ENCODE measurements at regions not wholly inside any gene's neighbourhood (a gene's known extent, or its start where the extent isn't known, plus 50 kb on each side); places are given as distances from the start of the nearest gene placed in this dataset.
"Not testable (repeated sequence)": the region's sequence is repeated elsewhere in the genome, so short reads cannot be mapped to it uniquely, and the experiment has no call there.

- Histone ChIP-seq H4K20me1 (ENCODE audit: insufficient read depth, low read length) (no peaks in the 10 kb centered on the region), H3K4me1 (ENCODE audit: low read length) (no peaks in the 10 kb centered on the region), H3F3A (ENCODE audit: insufficient read depth, low read length) (no peaks in the 10 kb centered on the region), H3K79me2 (ENCODE audit: low read length) (no peaks in the 10 kb centered on the region), H3K27me3 (replicated peaks; ENCODE audit: insufficient read depth, low read length) (no peaks in the 10 kb centered on the region), H3K9me2 (replicated peaks; ENCODE audit: insufficient read depth, low read length) (no peaks in the 10 kb centered on the region), H3K9me3 (replicated peaks; ENCODE audit: insufficient read depth, low read length) (no peaks in the 10 kb centered on the region), H3K36me3 (replicated peaks; ENCODE audit: insufficient read depth, low read length) (no peaks in the 10 kb centered on the region), H3K4me3 (ENCODE audit: low read length) (no peak overlapping the region), H3K4me2 (ENCODE audit: low read depth, low read length) (no peak overlapping the region), H3K9ac (ENCODE audit: low read length) (no peak overlapping the region), H2AFZ (ENCODE audit: low read length) (no peak overlapping the region), H3K27ac (ENCODE audit: low read length) (no peak overlapping the region)
- DNase-seq = no peak
- TF ChIP-seq EZH2phosphoT487 (IDR thresholded peaks at IDR 0.05; ENCODE audit: low read length) = no peak
- TF ChIP-seq EZH2 (optimal IDR thresholded peaks at IDR 0.05; ENCODE audit: low read depth, low read length) = no peak
- TF ChIP-seq CTCF (IDR thresholded peaks at IDR 0.05; ENCODE audit: low read length) = no peak
Measured at GRCh38 chr2:113341191-113341869, 62.6 kb upstream of the PAX8 start.

- DNase-seq = no peak
- Histone ChIP-seq H3K27me3 (replicated peaks; ENCODE audit: insufficient read depth, low read length) (no peaks in the 10 kb centered on the region), H3K79me2 (ENCODE audit: low read length) (no peaks in the 10 kb centered on the region), H2AFZ (ENCODE audit: low read length) (no peak overlapping the region), H3F3A (ENCODE audit: insufficient read depth, low read length) (no peaks in the 10 kb centered on the region), H3K4me1 (ENCODE audit: low read length) (no peaks in the 10 kb centered on the region), H3K36me3 (replicated peaks; ENCODE audit: insufficient read depth, low read length) (no peaks in the 10 kb centered on the region), H3K4me2 (ENCODE audit: low read depth, low read length) (no peak overlapping the region), H3K9me3 (replicated peaks; ENCODE audit: insufficient read depth, low read length) (no peaks in the 10 kb centered on the region), H3K4me3 (ENCODE audit: low read length) (no peak overlapping the region), H3K27ac (ENCODE audit: low read length) (no peak overlapping the region), H3K9ac (ENCODE audit: low read length) (no peak overlapping the region), H3K9me2 (replicated peaks; ENCODE audit: insufficient read depth, low read length) (no peaks in the 10 kb centered on the region), H4K20me1 (ENCODE audit: insufficient read depth, low read length) (no peaks in the 10 kb centered on the region)
- TF ChIP-seq CTCF (IDR thresholded peaks at IDR 0.05; ENCODE audit: low read length) (no peak), EZH2 (optimal IDR thresholded peaks at IDR 0.05; ENCODE audit: low read depth, low read length) (no peak), EZH2phosphoT487 (IDR thresholded peaks at IDR 0.05; ENCODE audit: low read length) (no peak)
Measured at GRCh38 chr2:113337809-113338208, 59.1 kb upstream of the PAX8 start.

GRCh38 chr2:113336040-113336439 lies 57.3 kb upstream of the PAX8 start:
- not testable (repeated sequence) for H3K4me1 ChIP-seq (ENCODE audit: low read length); H3K9ac ChIP-seq (ENCODE audit: low read length); H3K9me2 ChIP-seq (replicated peaks; ENCODE audit: insufficient read depth, low read length); H3K4me3 ChIP-seq (ENCODE audit: low read length); H3K9me3 ChIP-seq (replicated peaks; ENCODE audit: insufficient read depth, low read length); H3F3A ChIP-seq (ENCODE audit: insufficient read depth, low read length); H3K4me2 ChIP-seq (ENCODE audit: low read depth, low read length); DNase-seq; H3K27ac ChIP-seq (ENCODE audit: low read length); H3K27me3 ChIP-seq (replicated peaks; ENCODE audit: insufficient read depth, low read length); H3K36me3 ChIP-seq (replicated peaks; ENCODE audit: insufficient read depth, low read length); H2AFZ ChIP-seq (ENCODE audit: low read length); H4K20me1 ChIP-seq (ENCODE audit: insufficient read depth, low read length); H3K79me2 ChIP-seq (ENCODE audit: low read length)

GRCh38 chr2:113334147-113334546 lies 55.4 kb upstream of the PAX8 start:
- H3F3A ChIP-seq (ENCODE audit: insufficient read depth, low read length) = no peaks in the 10 kb centered on the region
- no peak for DNase-seq
- H3K27ac ChIP-seq (ENCODE audit: low read length) = no peak overlapping the region

GRCh38 chr2:113333735-113334134 lies 55.0 kb upstream of the PAX8 start:
- not testable (repeated sequence) for H3K9me3 ChIP-seq (replicated peaks; ENCODE audit: insufficient read depth, low read length); H3K4me3 ChIP-seq (ENCODE audit: low read length); H3K4me2 ChIP-seq (ENCODE audit: low read depth, low read length); H3K79me2 ChIP-seq (ENCODE audit: low read length); H3K4me1 ChIP-seq (ENCODE audit: low read length); H3F3A ChIP-seq (ENCODE audit: insufficient read depth, low read length); H4K20me1 ChIP-seq (ENCODE audit: insufficient read depth, low read length); H3K27ac ChIP-seq (ENCODE audit: low read length); H3K9ac ChIP-seq (ENCODE audit: low read length); H3K36me3 ChIP-seq (replicated peaks; ENCODE audit: insufficient read depth, low read length); DNase-seq; H2AFZ ChIP-seq (ENCODE audit: low read length); H3K27me3 ChIP-seq (replicated peaks; ENCODE audit: insufficient read depth, low read length); H3K9me2 ChIP-seq (replicated peaks; ENCODE audit: insufficient read depth, low read length)

More at GRCh38 chr2:113334147-113334546, 55.4 kb upstream of the PAX8 start:
- Histone ChIP-seq H4K20me1 (ENCODE audit: insufficient read depth, low read length) (no peaks in the 10 kb centered on the region), H3K9ac (ENCODE audit: low read length) (no peak overlapping the region), H3K4me2 (ENCODE audit: low read depth, low read length) (no peak overlapping the region), H3K9me2 (replicated peaks; ENCODE audit: insufficient read depth, low read length) (no peaks in the 10 kb centered on the region), H3K79me2 (ENCODE audit: low read length) (no peaks in the 10 kb centered on the region), H3K36me3 (replicated peaks; ENCODE audit: insufficient read depth, low read length) (no peaks in the 10 kb centered on the region), H3K27me3 (replicated peaks; ENCODE audit: insufficient read depth, low read length) (no peaks in the 10 kb centered on the region), H3K4me3 (ENCODE audit: low read length) (no peak overlapping the region), H2AFZ (ENCODE audit: low read length) (no peak overlapping the region), H3K4me1 (ENCODE audit: low read length) (no peaks in the 10 kb centered on the region), H3K9me3 (replicated peaks; ENCODE audit: insufficient read depth, low read length) (no peaks in the 10 kb centered on the region)
- TF ChIP-seq CTCF (IDR thresholded peaks at IDR 0.05; ENCODE audit: low read length) (no peak), EZH2 (optimal IDR thresholded peaks at IDR 0.05; ENCODE audit: low read depth, low read length) (no peak), EZH2phosphoT487 (IDR thresholded peaks at IDR 0.05; ENCODE audit: low read length) (no peak)

Data from MM.1S (cell line).